HEK293 (cell line): ENCODE measurements at regions not wholly inside any gene's neighbourhood (a gene's known extent, or its start where the extent isn't known, plus 50 kb on each side); places are given as distances from the start of the nearest gene placed in this dataset.

Source experiments
- CTCF ChIA-PET: fragments of 350-600 bp; formaldehyde crosslinking; extraction: SDS; loops from one replicate; lab custom pipeline; 2021; ENCODE audit warnings: antibody characterized with exemption; lab: Yijun Ruan, JAX
- POLR2A ChIA-PET: fragments of 300-600 bp; formaldehyde crosslinking; extraction: SDS; loops from one replicate; lab custom pipeline; 2020; ENCODE audit warnings: antibody characterized with exemption, inconsistent platforms; lab: Yijun Ruan, JAX
- H3K27ac ChIP-seq: fragments of 200-500 bp; sonication (Bioruptor generic); 2 replicates; pipeline ENCODE4 v1.5.1; 2014; ENCODE audit warnings: low read depth, low read length, control low read depth, inconsistent platforms; ENCODE audit errors: extremely low read depth
- H3K36me3 ChIP-seq, 2 experiments: fragments of 200-500 bp in 1 of 2; sonication (Bioruptor generic) in 1 of 2; 1 replicate in 1 of 2; 2 replicates in 1 of 2; pipeline ENCODE4 v1.5.1; 2014 to 2017; ENCODE audit warnings: inconsistent platforms in 2 of 2, low read length in 2 of 2; ENCODE audit not compliant: control insufficient read depth in 2 of 2, insufficient read depth in 1 of 2
- H3K4me1 ChIP-seq: fragments of 200-500 bp; sonication (Bioruptor generic); 2 replicates; pipeline ENCODE4 v1.5.1; 2014; ENCODE audit warnings: mild to moderate bottlenecking, low read length, inconsistent platforms; ENCODE audit not compliant: control insufficient read depth, insufficient read depth
- H3K4me3 ChIP-seq: 2 replicates; pipeline ENCODE4 v1.5.1; 2011; ENCODE audit warnings: low read depth, mild to moderate bottlenecking, control low read depth, low read length, moderate library complexity
- H3K9me3 ChIP-seq: fragments of 200-500 bp; sonication (Bioruptor generic); 2 replicates; pipeline ENCODE4 v1.5.1; 2014; ENCODE audit warnings: low read depth, low read length, inconsistent platforms; ENCODE audit not compliant: control insufficient read depth, insufficient read depth
- BCL11A ChIP-seq: fragments of 450-650 bp; formaldehyde crosslinking; IDR thresholded peaks from 2 replicates; pipeline ENCODE4 v1.5.1; 2016; ENCODE audit warnings: low read depth, missing biosample characterization, missing genetic modification characterization
- KLF10 ChIP-seq: fragments of 450-650 bp; IDR thresholded peaks from 2 replicates; pipeline ENCODE4 v1.5.1; 2018; ENCODE audit warnings: missing biosample characterization, mild to moderate bottlenecking, missing genetic modification characterization
- KLF7 ChIP-seq: fragments of 450-650 bp; formaldehyde crosslinking; IDR thresholded peaks from 2 replicates; pipeline ENCODE4 v1.5.1; 2016; ENCODE audit warnings: missing biosample characterization, missing genetic modification characterization, borderline replicate concordance
- SCRT2 ChIP-seq: fragments of 450-650 bp; formaldehyde crosslinking; IDR thresholded peaks from 2 replicates; pipeline ENCODE4 v1.5.1; 2016; ENCODE audit warnings: missing biosample characterization, missing genetic modification characterization
- ZBTB8A ChIP-seq: fragments of 450-650 bp; formaldehyde crosslinking; IDR thresholded peaks from 2 replicates; pipeline ENCODE4 v1.5.1; 2016; ENCODE audit warnings: missing biosample characterization, missing genetic modification characterization
- ZFP41 ChIP-seq: fragments of 450-650 bp; formaldehyde crosslinking; IDR thresholded peaks from 2 replicates; pipeline ENCODE4 v1.5.1; 2016; ENCODE audit warnings: missing biosample characterization, missing genetic modification characterization, borderline replicate concordance
- ZFP69B ChIP-seq: fragments of 450-650 bp; formaldehyde crosslinking; IDR thresholded peaks from 2 replicates; pipeline ENCODE4 v1.5.1; 2016; ENCODE audit warnings: missing biosample characterization, missing genetic modification characterization
- ZNF10 ChIP-seq: fragments of 450-650 bp; formaldehyde crosslinking; IDR thresholded peaks from 2 replicates; pipeline ENCODE4 v1.5.1; 2017; ENCODE audit warnings: missing biosample characterization, missing genetic modification characterization
- ZNF140 ChIP-seq: fragments of 450-650 bp; formaldehyde crosslinking; IDR thresholded peaks from 2 replicates; pipeline ENCODE4 v1.5.1; 2016; ENCODE audit warnings: missing biosample characterization, missing genetic modification characterization
- ZNF221 ChIP-seq: fragments of 450-650 bp; formaldehyde crosslinking; IDR thresholded peaks from 2 replicates; pipeline ENCODE4 v1.5.1; 2017; ENCODE audit warnings: missing biosample characterization, missing genetic modification characterization, borderline replicate concordance
- ZNF223 ChIP-seq: fragments of 450-650 bp; formaldehyde crosslinking; IDR thresholded peaks from 2 replicates; pipeline ENCODE4 v1.5.1; 2016; ENCODE audit warnings: missing biosample characterization, missing genetic modification characterization
- ZNF311 ChIP-seq: fragments of 450-650 bp; formaldehyde crosslinking; IDR thresholded peaks from 2 replicates; pipeline ENCODE4 v1.5.1; 2017; ENCODE audit warnings: missing biosample characterization, missing genetic modification characterization, borderline replicate concordance
- ZNF391 ChIP-seq: fragments of 450-650 bp; formaldehyde crosslinking; IDR thresholded peaks from 2 replicates; pipeline ENCODE4 v1.5.1; 2016; ENCODE audit warnings: low read depth, missing biosample characterization, missing genetic modification characterization, borderline replicate concordance
- ZNF423 ChIP-seq: fragments of 450-650 bp; formaldehyde crosslinking; IDR thresholded peaks from 2 replicates; pipeline ENCODE4 v1.5.1; 2016; ENCODE audit warnings: missing biosample characterization, missing genetic modification characterization
- ZNF549 ChIP-seq: fragments of 450-650 bp; IDR thresholded peaks from 2 replicates; pipeline ENCODE4 v1.5.1; 2018; ENCODE audit warnings: missing biosample characterization, missing genetic modification characterization, mild to moderate bottlenecking, inconsistent platforms, moderate library complexity
- ZNF677 ChIP-seq: fragments of 450-650 bp; IDR thresholded peaks from 2 replicates; pipeline ENCODE4 v1.5.0; 2018; ENCODE audit warnings: missing biosample characterization, mild to moderate bottlenecking, missing genetic modification characterization, moderate library complexity
- ZNF776 ChIP-seq: fragments of 450-650 bp; formaldehyde crosslinking; IDR thresholded peaks from 2 replicates; pipeline ENCODE4 v1.5.0; 2017; ENCODE audit warnings: missing biosample characterization, missing genetic modification characterization, borderline replicate concordance
- TF ChIP-seq, protein P1 (sequence below): fragments of 450-650 bp; formaldehyde crosslinking; IDR thresholded peaks from 2 replicates; pipeline ENCODE4 v1.5.1; 2016; ENCODE audit warnings: missing biosample characterization, missing genetic modification characterization
- TF ChIP-seq, protein P2 (sequence below): fragments of 450-650 bp; formaldehyde crosslinking; IDR thresholded peaks from 2 replicates; pipeline ENCODE4 v1.5.1; 2016; ENCODE audit warnings: missing biosample characterization, missing genetic modification characterization, borderline replicate concordance
- TF ChIP-seq, protein P3 (sequence below): fragments of 450-650 bp; formaldehyde crosslinking; IDR thresholded peaks from 2 replicates; pipeline ENCODE4 v1.5.1; 2016; ENCODE audit warnings: missing biosample characterization, missing genetic modification characterization
- TF ChIP-seq, protein P4 (sequence below): fragments of 450-650 bp; formaldehyde crosslinking; IDR thresholded peaks from 2 replicates; pipeline ENCODE4 v1.5.1; 2016; ENCODE audit warnings: missing biosample characterization, missing genetic modification characterization

DNA sequence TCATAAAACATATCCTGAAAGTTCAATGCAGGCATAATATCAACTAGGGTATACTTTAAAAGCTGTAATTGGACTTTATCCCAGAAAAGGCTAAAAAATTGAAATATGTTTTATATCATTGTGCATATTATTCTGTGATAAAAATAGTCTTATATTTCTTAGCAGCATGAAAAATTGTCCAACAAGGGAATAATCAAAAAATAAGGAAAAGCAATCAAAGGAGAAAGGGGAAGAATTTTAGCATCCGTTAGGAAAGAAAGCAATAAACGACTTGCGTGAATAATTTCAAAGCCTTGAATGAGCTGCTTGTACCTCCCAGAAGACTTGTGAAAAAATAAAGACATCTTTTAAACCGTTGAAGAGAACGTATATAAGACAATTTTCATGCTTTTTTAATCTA lies 1369.8 kb upstream of the GBE1 start (continued):
- TF ChIP-seq, protein P1, sequence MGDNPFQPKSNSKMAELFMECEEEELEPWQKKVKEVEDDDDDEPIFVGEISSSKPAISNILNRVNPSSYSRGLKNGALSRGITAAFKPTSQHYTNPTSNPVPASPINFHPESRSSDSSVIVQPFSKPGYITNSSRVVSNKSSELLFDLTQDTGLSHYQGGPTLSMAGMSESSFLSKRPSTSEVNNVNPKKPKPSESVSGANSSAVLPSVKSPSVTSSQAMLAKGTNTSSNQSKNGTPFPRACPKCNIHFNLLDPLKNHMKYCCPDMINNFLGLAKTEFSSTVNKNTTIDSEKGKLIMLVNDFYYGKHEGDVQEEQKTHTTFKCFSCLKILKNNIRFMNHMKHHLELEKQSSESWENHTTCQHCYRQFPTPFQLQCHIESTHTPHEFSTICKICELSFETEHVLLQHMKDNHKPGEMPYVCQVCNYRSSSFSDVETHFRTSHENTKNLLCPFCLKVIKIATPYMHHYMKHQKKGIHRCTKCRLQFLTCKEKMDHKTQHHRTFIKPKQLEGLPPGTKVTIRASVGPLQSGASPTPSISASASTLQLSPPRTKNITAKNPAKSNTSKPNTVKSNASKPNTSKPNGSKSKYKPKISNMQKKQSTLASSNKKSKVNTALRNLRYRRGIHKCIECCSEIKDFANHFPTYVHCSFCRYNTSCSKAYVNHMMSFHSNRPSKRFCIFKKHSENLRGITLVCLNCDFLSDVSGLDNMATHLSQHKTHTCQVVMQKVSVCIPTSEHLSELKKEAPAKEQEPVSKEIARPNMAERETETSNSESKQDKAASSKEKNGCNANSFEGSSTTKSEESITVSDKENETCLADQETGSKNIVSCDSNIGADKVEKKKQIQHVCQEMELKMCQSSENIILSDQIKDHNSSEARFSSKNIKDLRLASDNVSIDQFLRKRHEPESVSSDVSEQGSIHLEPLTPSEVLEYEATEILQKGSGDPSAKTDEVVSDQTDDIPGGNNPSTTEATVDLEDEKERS (tag by site-specific recombination), result no peak

DNA sequence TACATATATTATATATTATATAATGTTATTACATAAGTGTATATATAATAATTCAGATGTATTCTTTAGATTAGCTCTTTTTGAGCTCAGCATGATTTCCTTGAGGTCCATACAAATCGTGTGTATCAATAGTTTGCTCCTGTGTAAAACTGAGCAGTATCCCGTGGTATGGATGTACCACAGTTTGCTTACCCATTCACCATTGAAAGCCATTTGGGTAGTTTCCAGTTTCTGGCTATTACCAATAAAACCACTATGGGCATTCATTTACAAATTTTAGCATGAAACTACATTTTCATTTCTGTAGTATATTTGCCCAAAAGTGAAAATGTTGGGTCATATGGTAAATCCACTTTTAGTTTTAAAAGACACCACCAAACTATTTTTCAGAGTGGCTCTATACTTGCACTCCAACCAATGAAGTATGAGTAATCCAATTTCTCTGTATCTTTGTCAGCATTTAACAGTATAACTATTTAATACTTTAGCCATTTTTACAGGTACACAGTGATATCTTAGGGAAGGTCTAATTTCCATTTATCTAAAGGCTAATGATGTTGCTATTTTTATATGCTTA lies 1361.4 kb upstream of the GBE1 start:
- no peak for TF ChIP-seq KLF10 (tag by site-specific recombination)
- TF ChIP-seq ZNF311 (tag by site-specific recombination), result no peak
- no peak for TF ChIP-seq ZFP69B (tag by site-specific recombination)
- no peak for TF ChIP-seq ZNF10 (tag by site-specific recombination)
- no peak for TF ChIP-seq ZNF140 (tag by site-specific recombination)
- TF ChIP-seq, protein P2, sequence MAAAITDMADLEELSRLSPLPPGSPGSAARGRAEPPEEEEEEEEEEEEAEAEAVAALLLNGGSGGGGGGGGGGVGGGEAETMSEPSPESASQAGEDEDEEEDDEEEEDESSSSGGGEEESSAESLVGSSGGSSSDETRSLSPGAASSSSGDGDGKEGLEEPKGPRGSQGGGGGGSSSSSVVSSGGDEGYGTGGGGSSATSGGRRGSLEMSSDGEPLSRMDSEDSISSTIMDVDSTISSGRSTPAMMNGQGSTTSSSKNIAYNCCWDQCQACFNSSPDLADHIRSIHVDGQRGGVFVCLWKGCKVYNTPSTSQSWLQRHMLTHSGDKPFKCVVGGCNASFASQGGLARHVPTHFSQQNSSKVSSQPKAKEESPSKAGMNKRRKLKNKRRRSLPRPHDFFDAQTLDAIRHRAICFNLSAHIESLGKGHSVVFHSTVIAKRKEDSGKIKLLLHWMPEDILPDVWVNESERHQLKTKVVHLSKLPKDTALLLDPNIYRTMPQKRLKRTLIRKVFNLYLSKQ (tag by site-specific recombination), result no peak
- no peak for TF ChIP-seq ZNF549 (tag by site-specific recombination)
- ChIA-PET POLR2A (no interaction called here), CTCF (no interaction called here)
- H3K9me3 ChIP-seq, result no peaks in the 10 kb centered on the region
- H3K27ac ChIP-seq, result no peak overlapping the region
- no peaks in the 10 kb centered on the region for H3K36me3 ChIP-seq
- no peaks in the 10 kb centered on the region for H3K4me1 ChIP-seq
- H3K4me3 ChIP-seq, result no peak overlapping the region

DNA sequence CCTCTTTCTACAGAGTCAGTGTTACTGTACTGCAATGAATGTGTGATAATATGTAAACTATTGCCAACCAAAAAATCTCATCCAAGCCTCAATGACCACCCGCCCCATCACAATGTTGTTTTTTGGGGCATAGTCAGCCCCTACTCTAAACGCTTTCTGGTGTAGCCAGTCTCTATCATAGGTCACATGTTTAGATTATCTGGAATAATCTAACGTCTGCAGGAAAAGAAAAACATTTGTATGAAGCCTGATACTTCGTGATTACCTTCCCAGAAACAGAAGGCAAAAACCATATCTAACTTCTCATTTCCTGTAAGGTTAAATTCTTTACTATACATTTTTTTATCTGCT lies 1331.8 kb upstream of the GBE1 start:
- H3K4me1 ChIP-seq, result no peaks in the 10 kb centered on the region
- no peak overlapping the region for H3K4me3 ChIP-seq
- TF ChIP-seq ZNF223 (tag by site-specific recombination) (no peak), ZNF776 (tag by site-specific recombination) (no peak), BCL11A (no peak), ZNF391 (tag by site-specific recombination) (no peak), SCRT2 (no peak), KLF7 (tag by site-specific recombination) (no peak), ZNF677 (no peak), ZBTB8A (tag by site-specific recombination) (no peak), ZFP41 (tag by site-specific recombination) (no peak), ZNF423 (tag by site-specific recombination) (no peak), ZNF221 (tag by site-specific recombination) (no peak)
- TF ChIP-seq, protein P3, sequence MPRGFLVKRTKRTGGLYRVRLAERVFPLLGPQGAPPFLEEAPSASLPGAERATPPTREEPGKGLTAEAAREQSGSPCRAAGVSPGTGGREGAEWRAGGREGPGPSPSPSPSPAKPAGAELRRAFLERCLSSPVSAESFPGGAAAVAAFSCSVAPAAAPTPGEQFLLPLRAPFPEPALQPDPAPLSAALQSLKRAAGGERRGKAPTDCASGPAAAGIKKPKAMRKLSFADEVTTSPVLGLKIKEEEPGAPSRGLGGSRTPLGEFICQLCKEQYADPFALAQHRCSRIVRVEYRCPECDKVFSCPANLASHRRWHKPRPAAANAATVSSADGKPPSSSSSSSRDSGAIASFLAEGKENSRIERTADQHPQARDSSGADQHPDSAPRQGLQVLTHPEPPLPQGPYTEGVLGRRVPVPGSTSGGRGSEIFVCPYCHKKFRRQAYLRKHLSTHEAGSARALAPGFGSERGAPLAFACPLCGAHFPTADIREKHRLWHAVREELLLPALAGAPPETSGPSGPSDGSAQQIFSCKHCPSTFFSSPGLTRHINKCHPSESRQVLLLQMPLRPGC (tag by site-specific recombination), result no peak
- TF ChIP-seq, protein P4, sequence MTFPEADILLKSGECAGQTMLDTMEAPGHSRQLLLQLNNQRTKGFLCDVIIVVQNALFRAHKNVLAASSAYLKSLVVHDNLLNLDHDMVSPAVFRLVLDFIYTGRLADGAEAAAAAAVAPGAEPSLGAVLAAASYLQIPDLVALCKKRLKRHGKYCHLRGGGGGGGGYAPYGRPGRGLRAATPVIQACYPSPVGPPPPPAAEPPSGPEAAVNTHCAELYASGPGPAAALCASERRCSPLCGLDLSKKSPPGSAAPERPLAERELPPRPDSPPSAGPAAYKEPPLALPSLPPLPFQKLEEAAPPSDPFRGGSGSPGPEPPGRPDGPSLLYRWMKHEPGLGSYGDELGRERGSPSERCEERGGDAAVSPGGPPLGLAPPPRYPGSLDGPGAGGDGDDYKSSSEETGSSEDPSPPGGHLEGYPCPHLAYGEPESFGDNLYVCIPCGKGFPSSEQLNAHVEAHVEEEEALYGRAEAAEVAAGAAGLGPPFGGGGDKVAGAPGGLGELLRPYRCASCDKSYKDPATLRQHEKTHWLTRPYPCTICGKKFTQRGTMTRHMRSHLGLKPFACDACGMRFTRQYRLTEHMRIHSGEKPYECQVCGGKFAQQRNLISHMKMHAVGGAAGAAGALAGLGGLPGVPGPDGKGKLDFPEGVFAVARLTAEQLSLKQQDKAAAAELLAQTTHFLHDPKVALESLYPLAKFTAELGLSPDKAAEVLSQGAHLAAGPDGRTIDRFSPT (tag by site-specific recombination), result no peak
- H3K27ac ChIP-seq, result no peak overlapping the region
- ChIA-PET POLR2A (no interaction called here), CTCF (no interaction called here)
- no peaks in the 10 kb centered on the region for H3K9me3 ChIP-seq
- no peaks in the 10 kb centered on the region for H3K36me3 ChIP-seq
